ENCODE measurements at regions not wholly inside any gene's neighbourhood (a gene's known extent, or its start where the extent isn't known, plus 50 kb on each side); places are given as distances from the start of the nearest gene placed in this dataset.

DNA sequence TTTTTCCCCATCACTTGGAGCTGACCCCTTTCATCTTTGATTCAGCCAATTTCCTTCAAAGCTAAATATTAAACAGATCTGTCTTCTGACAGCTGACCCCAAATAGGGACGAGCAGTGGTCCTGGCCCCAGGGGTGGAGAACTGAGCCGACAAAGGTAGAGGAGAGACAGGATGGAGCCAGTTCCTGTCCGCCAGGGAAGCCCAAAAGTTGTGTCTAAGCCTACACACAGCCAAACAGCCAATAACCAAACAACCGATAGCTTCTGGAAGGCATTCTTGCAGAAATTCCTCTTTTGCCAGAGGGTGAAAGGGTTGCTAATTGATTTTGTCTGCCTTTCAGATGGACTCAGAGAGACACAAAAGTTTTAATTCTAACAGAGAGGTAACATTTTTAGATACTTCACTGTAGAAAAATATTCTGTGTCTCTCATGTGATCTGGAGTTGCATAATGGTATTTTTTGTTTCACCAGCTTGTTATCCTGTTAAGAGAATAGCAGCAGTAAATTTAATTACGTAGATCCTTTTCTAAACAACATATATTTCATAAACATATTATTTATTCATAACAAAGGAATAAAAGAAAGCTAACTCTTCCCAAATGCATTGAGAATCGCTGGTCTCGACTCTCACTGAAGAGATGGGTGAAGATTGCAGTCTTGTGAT lies 161.7 kb upstream of the LYZL1 start:
- no peak for DNase-seq

DNA sequence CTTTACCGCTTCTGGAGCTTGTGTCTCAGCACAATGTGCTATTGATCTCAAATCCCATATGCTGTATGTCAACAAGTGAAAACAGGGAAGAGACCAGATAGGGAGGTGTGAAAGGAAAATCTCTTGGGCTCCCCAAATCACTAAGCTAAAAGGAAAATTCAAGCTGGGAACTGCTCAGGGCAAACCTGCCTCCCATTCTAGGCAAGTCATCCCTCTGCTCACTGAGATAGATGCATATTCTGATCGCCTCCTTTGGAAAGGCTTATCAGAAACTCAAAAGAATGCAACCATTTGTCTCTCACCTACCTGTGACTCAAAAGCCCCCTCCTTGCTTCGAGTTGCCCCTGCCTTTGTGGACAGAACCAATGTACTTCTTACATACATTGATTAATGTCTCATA lies 161.1 kb upstream of the LYZL1 start:
- DNase-seq: no peak

DNA sequence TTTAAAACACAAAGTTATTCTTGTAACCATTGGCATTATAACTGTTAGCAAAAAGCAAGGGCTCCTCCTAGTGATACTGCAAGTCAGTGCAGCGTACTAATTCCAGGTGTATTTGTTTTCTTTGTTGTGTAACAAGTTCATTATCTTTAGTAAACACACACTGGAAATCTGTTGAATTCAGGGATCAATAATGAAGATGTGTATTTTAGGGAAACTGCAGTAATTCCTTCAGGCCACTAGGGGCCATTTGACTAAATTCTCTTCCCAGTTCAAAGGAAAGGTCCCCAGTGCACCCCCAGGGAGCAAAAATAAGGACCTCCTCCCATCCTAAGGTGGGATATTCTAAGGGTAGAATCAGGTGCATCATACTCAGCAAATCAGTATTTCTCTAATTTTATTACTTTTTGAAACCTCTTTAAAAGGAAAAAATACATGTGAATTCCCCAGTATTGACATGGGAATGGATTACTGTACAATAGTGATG lies 158.6 kb upstream of the LYZL1 start:
- no peak for DNase-seq

DNA sequence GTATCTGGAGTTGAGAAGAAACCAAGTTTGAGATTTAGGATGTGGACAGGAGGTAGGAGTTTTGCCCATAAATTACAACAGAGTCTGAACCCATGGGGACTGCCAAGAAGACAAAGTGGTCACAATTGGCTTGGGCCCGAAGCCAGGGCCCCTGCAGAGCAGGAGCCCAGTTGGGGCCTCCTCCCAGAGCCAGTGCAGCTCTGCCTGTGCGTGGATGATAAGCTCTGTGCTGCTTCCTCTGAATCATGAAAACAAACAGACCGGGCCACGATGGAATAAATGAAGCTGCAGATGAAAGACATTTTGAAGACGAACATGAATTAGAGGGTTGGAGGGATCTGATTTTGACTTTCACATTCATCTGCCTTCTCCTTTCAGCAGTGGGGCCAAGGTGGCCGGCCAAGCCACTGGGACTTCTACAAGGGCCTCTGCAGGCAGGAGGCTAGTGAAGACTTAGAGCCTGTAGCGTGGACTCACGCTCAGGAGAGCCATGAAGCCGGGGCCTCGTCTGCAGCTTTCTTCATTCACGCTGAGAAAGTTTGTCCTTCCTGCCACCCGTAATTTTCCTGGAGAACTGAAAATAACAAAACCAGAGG lies 156.8 kb upstream of the LYZL1 start:
- peak; percentile 61 for DNase-seq

DNA sequence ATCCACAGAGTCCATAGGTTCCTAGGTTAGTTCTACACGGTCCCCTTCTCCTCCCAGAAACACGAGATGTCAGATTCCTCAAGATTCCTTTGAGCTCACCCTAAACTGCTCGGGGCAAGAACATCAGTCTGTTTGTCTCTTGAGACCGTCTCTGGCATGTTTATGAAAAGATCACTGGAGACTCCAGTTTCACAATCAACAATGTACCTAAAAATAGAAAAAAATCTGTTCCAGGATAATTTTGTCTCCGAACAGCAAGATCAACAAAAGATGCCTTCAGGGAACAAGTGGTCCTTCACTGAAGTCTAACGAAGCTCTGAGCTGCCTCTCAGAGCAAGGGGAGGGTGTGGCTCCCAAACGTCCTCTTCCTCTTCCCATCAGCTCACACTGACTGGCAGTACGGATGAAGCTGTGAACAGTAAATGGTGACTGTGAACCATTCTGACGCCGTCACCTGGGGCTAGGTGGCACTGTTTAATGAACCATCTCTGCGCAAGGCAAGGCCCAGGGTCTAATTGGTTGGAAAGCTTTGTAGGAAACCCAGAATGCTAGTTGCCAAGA lies 156.2 kb upstream of the LYZL1 start:
- peak; percentile 58 for DNase-seq

DNA sequence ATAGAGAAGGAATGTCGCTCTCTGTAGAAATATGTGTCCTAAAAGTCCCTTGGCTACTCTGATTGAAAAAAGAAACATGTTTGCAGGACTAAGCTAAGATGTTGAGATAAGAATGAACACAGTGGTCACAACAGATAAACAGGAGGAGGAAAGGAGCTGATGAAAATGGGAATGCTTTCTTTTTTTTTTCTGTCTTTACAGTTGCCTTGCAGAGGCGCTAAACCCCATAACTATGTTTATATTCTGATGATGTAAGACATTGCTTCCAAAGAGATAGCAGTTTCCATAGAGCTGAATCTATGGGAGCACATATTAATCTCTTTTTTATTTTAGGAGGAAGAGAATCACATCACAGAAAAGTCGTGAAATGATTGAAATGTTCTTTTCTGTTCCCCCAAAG lies 153.5 kb upstream of the LYZL1 start:
- DNase-seq: no peak

DNA sequence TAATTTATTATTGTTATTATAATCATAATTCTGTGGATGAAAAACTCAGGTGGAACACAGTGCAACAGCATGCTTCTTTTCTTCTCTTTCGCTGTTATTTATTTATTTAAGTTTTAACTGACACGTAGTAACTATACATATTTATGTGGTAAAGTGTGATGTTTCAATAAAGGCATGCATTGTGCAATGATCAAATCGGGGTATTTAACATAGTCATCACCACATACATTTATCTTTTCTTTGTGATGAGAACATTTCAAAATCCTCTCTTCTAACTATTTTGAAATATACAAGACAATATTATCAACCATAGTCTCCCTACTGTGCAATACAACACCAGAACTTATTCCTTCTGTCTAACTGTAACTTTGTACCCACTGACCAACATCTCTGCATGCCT lies 152.5 kb upstream of the LYZL1 start:
- DNase-seq: peak; percentile 12

DNA sequence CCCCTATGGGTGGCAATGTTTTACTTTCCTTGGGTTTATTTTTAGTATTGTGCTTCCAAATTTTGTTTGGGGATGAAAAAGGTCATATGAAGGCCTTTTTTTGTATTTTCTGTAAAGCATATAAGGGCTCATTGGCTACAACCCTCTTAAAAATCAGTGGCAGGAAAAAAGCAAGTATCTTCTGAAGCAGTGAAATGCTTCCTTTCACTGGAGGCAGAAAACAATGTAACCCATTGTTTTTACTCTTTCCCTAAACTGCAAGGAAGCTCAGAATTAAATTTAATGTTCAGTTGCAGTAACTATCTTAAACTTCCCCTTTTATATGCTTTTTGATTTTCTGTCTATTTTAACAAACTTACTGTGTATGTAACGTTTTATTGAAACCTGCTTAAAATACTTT lies 148.7 kb upstream of the LYZL1 start:
- no peak for DNase-seq

DNA sequence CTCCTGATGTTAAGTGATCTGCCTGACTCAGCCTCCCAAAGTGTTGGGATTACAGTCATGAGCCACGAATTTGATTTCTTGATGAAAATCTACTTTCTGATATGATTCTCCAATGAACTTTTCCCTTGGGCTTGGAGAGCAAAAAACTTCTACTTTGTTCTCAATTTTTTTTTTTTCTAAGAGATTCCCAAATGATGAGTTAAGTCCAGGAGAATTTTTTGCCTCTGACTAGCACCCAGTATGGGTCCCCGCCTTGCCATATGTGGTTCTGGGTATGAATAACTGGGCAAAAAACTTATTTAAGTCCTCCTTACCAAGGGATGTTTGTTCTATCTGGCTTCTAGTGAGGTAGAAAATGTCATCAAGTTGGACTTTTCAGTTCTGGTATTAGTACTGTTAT lies 147.9 kb upstream of the LYZL1 start:
- DNase-seq: peak; percentile 99

DNA sequence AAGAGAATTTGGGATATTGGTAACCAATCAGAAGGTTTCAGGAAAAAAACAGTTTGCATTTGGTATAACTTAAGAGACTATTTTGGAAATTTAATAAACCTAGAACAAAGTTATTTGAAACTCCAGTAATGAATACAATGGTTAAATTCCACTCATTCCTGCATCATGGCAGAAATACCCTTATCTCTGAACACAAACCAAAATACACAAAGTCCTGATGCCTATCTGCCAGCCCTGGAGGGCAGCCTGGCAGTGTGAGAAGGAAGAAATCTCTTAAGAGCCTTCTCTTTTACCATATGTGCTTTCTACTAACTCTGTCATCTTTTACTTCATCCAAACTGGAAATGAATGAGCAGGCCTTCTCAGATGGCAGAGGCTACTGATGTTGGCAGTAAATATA lies 147.1 kb upstream of the LYZL1 start:
- DNase-seq: peak; percentile 79

DNA sequence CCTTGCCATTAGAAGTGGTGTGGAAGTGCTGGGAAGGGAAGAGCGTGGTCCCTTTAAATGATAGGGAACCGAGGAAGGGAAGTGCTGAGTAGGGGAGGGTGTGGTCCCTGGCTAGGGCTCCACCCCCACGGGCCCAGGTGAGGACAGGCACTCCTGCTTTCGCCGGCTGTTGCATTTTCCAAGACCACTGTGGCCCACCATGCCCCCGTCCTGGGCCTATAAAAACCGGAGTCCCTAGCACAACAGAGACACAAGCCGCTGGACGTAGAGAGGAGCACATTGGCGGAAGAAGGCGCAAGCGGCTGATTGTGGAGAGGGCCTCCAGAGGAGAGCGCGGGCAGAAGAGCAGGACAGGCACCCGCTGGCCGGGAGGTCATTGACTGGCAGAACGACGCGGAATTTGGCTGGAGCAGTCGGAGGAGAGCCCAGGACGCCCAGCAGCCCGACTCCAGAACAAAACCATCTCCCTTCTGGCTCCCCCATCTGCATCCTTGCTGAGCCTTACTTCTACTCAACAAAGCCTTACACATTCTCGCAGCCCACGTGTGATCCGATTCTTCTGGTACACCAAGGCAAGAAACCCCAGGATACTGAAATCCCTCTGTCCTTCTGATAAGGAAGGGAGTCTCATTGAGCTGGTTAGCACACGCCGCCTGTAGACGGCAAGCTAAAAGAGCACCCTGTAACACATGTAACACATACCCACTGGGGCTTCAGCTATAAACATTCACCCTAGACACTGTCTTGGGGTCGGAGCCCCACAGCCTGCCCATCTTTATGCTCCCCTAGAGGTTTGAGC lies 146.2 kb upstream of the LYZL1 start:
- DNase-seq: no peak

DNA sequence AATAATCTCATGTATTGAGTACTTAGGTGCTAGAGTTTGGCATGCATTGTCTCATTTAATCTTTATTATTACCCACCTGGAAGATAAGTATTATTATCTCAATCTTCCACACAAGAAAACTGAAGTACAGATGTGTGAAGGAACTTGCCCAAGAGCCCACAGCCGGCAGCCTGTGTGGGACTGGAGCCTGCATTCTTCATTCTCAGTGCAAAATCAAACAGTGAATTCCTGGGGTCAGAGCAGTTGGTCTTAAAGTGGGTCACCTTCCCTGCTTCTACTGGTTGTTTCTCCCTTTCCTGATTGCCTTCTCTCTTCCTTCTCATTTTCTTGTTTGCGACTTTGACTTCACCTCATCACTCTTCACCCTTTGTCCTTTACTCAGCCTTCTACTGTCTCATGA lies 144.7 kb upstream of the LYZL1 start:
- DNase-seq: peak; percentile 12

DNA sequence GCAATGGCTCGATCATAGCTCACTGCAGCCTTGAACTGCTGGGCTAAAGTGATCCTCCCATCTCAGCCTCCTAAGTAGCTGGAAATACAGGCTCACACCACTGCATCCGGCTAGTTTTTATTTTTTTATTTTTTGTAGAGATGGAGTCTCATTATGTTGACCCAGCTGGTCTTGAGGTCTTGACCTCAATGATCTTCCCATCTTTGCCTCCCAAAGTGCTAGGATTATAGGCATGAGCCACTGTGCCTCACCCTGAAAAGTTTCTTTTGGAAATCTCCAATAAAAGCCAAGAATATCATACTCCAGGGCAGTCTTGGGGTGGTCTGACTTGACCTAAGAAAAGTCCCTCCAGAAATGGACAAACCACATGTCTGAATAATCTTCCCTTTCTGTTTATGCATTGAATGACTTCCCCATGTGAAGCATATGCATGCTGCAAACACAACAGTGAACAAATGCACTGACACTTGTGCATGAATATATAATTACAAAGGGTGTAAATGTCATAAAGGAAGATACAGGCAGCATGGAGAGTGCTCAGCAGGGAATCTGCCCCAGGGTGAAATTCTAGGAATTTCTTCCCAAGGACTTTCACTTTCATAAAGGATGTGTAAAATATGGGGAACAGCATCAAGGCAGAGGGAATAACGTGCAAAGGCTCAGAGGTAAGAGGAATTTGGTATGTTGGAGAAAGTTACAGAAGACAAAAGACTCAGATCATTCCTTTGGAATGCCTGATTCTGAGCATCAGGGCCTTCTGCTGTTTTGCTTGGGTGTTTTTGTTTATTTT lies 142.4 kb upstream of the LYZL1 start:
- DNase-seq: peak; percentile 12

DNA sequence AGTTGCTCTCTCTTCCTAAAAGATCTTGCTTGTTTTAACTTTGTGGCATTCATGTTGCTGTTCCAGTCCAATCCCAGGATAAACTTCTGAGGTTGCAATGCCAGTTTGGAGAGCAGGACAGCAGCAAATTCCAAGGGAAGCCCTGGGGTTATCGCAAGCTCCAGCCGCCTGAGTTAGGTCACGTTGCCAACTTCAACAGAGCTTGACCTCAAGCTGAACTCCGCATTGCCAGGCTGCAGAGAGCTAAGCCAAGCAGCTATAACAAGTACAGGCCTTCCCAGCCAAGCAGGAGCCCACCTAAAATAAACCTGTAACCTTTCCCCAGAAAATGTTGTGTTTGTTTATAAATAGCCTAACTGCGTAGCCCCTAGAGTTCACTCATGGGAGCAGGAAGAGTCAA lies 138.9 kb upstream of the LYZL1 start:
- peak; percentile 27 for DNase-seq

DNA sequence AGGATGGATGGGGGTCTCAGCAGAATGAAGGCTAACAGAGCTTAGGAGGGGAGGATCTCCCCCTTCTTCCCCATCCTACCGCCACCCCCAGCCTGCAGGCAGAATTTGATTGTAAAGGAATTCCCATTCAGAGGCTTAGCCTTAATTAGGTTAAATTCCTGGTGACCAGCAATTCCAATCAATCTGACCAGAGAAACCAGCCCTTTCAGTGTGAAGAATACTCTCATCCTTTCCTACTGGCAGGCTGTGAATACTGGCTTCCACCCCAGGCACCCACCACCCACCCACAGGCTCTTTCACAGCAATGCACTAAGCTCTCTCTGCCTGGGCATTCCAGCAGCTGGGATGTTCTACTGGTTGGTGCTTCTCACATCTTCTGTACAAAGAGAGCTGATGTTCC lies 137.9 kb upstream of the LYZL1 start:
- DNase-seq: no peak

DNA sequence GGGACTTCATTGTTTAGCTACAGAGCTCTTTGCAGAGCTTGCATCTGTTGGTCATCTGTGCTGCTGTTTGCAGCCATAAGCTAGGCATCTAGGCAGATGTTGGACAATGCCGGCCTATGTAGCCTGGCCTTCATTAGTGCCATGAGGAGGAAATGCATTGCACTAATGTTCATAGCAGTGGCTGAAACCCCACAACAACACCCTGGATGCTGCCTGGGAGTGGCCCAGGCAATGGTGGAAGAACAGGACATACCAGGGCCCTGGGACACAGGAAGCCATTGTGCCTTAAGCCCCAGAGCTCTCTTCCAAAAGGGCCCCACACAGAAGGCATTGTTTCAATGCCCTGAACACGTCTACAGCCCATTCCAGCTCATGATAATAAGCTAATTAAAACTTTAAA lies 131.5 kb upstream of the LYZL1 start:
- no peak for DNase-seq

DNA sequence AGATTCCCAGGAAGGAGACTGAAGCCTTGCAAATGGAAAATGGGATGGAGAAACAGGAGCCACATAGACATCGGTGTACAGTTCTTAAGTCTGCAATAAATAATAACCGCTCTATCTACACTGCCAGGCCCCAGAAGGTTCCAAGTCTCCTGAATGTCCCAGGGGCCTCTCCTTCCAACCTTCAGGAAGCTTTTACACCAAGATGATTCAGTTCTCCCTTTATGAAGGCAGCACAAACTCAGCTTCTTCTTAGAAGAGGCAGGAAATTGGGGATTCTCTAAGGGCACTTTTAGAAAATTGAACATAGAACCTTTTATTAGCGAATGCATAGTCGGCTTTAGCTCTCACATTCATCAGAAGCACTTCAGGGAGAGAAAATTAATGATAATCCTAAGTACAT lies 130.8 kb upstream of the LYZL1 start:
- DNase-seq: no peak

DNA sequence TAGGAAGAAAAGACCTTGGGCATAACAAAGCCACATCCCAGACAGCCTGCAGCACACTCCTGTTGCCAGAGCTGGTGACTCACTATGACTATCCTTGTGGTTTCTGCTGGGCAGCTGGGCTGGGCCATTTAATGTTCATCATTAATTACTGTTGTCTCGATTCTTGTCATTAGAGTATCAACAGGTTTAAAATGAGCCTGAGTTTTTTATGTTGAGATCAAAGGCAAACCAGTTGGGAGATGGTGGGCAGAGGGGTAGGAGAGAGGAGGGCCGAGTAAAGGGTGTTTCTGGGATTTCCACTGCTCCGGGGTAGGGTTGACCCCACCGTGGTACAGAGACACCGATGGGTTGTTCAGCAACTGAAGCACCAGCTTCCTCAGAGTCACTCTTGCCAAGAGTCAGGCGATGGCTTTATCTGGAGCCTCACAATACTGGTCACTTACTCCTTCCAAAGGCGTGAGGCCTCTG lies 128.7 kb upstream of the LYZL1 start:
- peak; percentile 92 for DNase-seq

DNA sequence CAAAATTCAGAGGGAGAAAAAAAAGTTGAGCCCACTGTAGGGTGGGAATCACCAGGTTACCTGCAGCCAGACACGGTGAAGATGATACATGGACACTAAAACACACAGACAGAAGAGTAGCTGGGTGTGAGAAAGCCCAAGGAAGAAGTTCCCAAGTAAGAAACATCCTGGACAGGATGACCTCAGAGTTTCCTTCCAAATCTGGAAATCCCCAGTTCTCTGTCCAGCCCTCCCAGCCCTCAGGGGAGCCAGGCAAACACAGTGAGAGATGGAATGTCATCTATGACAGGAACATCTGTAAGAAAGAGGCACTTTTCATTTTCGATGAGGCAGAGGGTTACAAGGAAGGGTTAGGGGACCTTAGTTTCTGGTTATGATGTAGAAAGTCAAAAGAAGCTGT lies 125.1 kb upstream of the LYZL1 start:
- peak; percentile 86 for DNase-seq

DNA sequence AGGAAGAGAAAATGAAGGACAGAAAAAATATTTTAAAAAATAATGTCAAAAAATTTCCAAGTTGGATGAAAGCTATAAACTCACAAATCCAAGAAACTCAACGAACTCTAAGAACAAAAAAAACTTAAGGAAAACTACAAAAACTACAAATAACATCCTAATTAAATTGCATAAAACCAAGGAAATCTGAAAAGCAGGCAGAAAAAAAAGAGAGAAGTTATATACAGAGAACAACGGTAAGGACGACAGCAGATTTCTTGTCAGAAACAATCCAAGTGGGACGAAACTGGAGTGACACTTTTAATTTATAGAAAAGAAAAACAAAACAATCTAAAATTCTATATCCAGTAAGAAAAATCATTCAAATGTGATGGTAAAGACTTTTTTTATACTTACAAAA lies 122.2 kb upstream of the LYZL1 start:
- DNase-seq: no peak

DNA sequence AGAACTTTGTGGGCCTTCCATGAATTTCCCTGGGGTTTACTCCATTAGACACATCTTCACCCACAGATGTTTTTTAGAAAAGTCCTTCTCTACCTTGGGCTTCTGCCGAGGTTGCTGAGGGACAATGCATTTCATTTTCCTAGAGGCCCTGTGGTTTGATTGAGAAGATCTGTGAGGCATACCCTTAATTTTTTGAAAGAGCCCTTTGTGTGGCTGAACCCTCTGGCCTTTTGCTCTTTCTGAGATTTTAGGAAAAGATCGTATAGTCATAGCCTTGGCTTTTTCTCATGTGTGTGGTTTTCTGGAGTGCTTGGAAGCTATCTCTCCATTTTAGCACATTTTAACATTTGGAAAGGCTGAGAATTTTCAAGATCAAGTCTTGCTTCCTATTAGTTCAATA lies 119.8 kb upstream of the LYZL1 start:
- no peak for DNase-seq

DNA sequence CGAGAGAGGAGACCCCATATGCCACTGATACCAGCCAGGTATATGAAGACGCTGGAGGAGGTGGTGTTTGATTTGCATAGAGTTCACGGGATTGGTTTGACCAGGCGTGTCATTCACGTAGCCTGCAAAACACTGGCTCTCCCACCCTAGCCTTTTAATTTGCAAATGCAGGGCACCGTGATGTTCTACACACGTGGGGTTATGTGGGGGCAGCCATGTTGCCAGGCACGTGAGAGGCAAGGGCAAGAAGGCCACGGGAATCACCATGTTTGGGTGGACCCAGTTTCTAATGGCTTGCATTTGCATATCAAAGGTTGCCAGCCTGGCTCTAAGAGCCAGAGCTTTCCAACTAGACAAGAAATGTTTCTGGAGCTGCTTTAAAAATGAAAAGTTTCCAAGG lies 117.2 kb upstream of the LYZL1 start:
- DNase-seq: no peak

DNA sequence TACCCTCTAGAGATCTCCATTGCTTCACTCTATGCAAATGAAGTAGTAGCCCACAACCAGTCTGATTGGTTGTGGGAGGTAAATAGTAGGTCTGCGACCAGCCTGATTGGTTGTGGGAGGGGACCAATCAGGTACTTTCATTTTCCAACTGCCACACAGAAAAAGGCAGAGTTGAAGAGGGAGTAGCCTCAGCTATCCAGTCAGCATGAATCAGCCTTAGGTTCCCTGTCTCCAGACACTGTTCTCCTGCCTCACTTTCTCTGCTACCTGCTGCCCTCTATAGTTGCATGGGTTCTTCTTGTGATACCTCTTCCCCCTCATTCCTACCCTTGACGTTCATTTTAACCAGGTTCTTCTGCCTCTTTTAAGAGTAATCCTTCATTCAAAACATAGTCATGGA lies 114.5 kb upstream of the LYZL1 start:
- no peak for DNase-seq
